ENCODE measurements at regions not wholly inside any gene's neighbourhood (a gene's known extent, or its start where the extent isn't known, plus 50 kb on each side); places are given as distances from the start of the nearest gene placed in this dataset.
"Not testable (repeated sequence)": the region's sequence is repeated elsewhere in the genome, so short reads cannot be mapped to it uniquely, and the experiment has no call there.

- H4K91ac ChIP-seq (replicated peaks; ENCODE audit: insufficient read length, low read length); H2AFZ ChIP-seq (ENCODE audit: low read length); H3K23me2 ChIP-seq (ENCODE audit: low read depth, low read length); H2BK15ac ChIP-seq (ENCODE audit: low read length); H4K8ac ChIP-seq (ENCODE audit: extremely low read depth, insufficient read depth, low read length); H3K9ac ChIP-seq (replicated peaks in 1 of 4; ENCODE audit: extremely low read depth in 1 of 4, low read depth in 3 of 4, low read length in 3 of 4); H3K4me2 ChIP-seq (ENCODE audit: insufficient read depth in 1 of 2, low read depth in 2 of 2, low read length in 2 of 2); H3K36me3 ChIP-seq (ENCODE audit: control insufficient read depth in 2 of 4, insufficient read depth in 4 of 4, low read length in 3 of 4); H3K4me1 ChIP-seq (replicated peaks in 1 of 4; ENCODE audit: control insufficient read depth in 3 of 4, insufficient read depth in 4 of 4, low read length in 3 of 4); H4K5ac ChIP-seq (ENCODE audit: insufficient read length, low read depth, low read length); H3K9me3 ChIP-seq (ENCODE audit: insufficient read depth in 2 of 2, low read depth in 1 of 2, low read length in 1 of 2); H3K23ac ChIP-seq (ENCODE audit: insufficient read length); H2BK12ac ChIP-seq (ENCODE audit: low read depth, low read length); CTCF ChIA-PET (ENCODE audit: partially characterized antibody); H2BK5ac ChIP-seq (ENCODE audit: low read depth, low read length); H3K27me3 ChIP-seq (replicated peaks in 1 of 4; ENCODE audit: control insufficient read depth in 3 of 4, extremely low read depth in 1 of 4, insufficient read depth in 3 of 4, low read length in 3 of 4); POLR2A ChIA-PET (ENCODE audit: partially characterized antibody); H3K14ac ChIP-seq (ENCODE audit: insufficient read length); H3K79me2 ChIP-seq (ENCODE audit: control insufficient read depth in 1 of 2, insufficient read depth in 2 of 2, low read length in 2 of 2); FAIRE-seq; H2BK120ac ChIP-seq (replicated peaks; ENCODE audit: low read depth, low read length); H3K56ac ChIP-seq (replicated peaks; ENCODE audit: insufficient read length, low read depth, low read length); H4K20me1 ChIP-seq (replicated peaks in 1 of 2; ENCODE audit: control insufficient read depth in 1 of 2, insufficient read depth in 2 of 2, low read length in 2 of 2); H2BK20ac ChIP-seq (ENCODE audit: low read length); H3K4me3 ChIP-seq (ENCODE audit: extremely low read depth in 1 of 4, insufficient read depth in 2 of 4, low read depth in 3 of 4, low read length in 4 of 4); H2AK5ac ChIP-seq (ENCODE audit: low read depth, low read length); H3K18ac ChIP-seq (ENCODE audit: extremely low read depth, low read length); H3K4ac ChIP-seq (replicated peaks; ENCODE audit: insufficient read length, low read depth, low read length); H3K27ac ChIP-seq (ENCODE audit: low read depth, low read length); H3K79me1 ChIP-seq (ENCODE audit: low read depth, low read length); DNase-seq (ENCODE audit: low read depth in 1 of 2, low spot score in 2 of 2): not testable (repeated sequence)
- TF ChIP-seq CTCF (IDR thresholded peaks at IDR 0.05; ENCODE audit: control extremely low read depth in 1 of 3, insufficient read depth in 1 of 3, low read depth in 1 of 3, low read length in 3 of 3), result peak in 1 of 3 experiments; percentile 28; a peak in 2 of 4 replicates
- TF ChIP-seq RAD21 (IDR thresholded peaks at IDR 0.05 in 1 of 2, conservative IDR thresholded peaks at IDR 0.05 in 1 of 2; ENCODE audit: low read depth in 2 of 2, low read length in 2 of 2), result peak in 1 of 2 experiments; percentile 25; a peak in 2 of 4 replicates
- WGBS, 2 experiments (ENCODE audit: extremely low coverage in 1 of 2, insufficient coverage in 1 of 2, insufficient read length in 1 of 2, insufficient replicate concordance in 2 of 2, low coverage in 1 of 2, low lambda C conversion rate in 2 of 2, missing lambda C conversion rate in 1 of 2), result 8% methylated on average over 2 of the region's 2 CpGs; no CpG with 5 or more reads in 1 of the 2 experiments
These were observed 173.3 kb upstream of the TGIF2LY start for GRCh38 chrY:3405585-3405984.

Data from H1 (cell line).